Vagina (tissue), 2 donors: ENCODE measurements at regions not wholly inside any gene's neighbourhood (a gene's known extent, or its start where the extent isn't known, plus 50 kb on each side); places are given as distances from the start of the nearest gene placed in this dataset.

Experiments used
- CTCF ChIP-seq, 3 experiments: fragments of 450-650 bp in 2 of 3; fragments of 200-600 bp in 1 of 3; sonication (generic) in 1 of 3; IDR thresholded peaks; one replicate each; pipeline ENCODE4 v1.5.1; 2017 to 2019; ENCODE audit warnings: antibody characterized with exemption in 3 of 3, mild to moderate bottlenecking in 2 of 3, moderate library complexity in 2 of 3
- POLR2A ChIP-seq, 2 donors: fragments of 450-650 bp; IDR thresholded peaks; one replicate each; pipeline ENCODE4 v1.6.1; 2017; ENCODE audit warnings: antibody characterized with exemption in 2 of 2, mild to moderate bottlenecking in 2 of 2, moderate library complexity in 2 of 2
- POLR2AphosphoS5 ChIP-seq, 2 donors: sonication (generic); formaldehyde crosslinking; IDR thresholded peaks; one replicate each; pipeline ENCODE4 v1.9.0; 2017; ENCODE audit warnings: antibody characterized with exemption in 2 of 2, mild to moderate bottlenecking in 2 of 2, low read depth in 1 of 2; ENCODE audit not compliant: insufficient read depth in 1 of 2

GRCh38 chr2:109060496-109060895 lies 68.5 kb upstream of the SH3RF3 start:
- TF ChIP-seq CTCF (IDR thresholded peaks at IDR 0.05) (no peak), POLR2A (IDR thresholded peaks at IDR 0.05) (no peak), POLR2AphosphoS5 (IDR thresholded peaks at IDR 0.05; ENCODE audit: insufficient read depth in 1 of 2, low read depth in 1 of 2) (no peak)
